Right ventricle myocardium inferior (tissue), 1 donor: ENCODE measurements at regions not wholly inside any gene's neighbourhood (a gene's known extent, or its start where the extent isn't known, plus 50 kb on each side); places are given as distances from the start of the nearest gene placed in this dataset.
"Not testable (repeated sequence)": the region's sequence is repeated elsewhere in the genome, so short reads cannot be mapped to it uniquely, and the experiment has no call there.

Experiments
- ATAC-seq: fragments of 200-7000 bp; cut with Tn5 transposase; one replicate; pipeline ENCODE4 v1.9.1; 2020; ENCODE audit warnings: mild to moderate bottlenecking, moderate library complexity
- DNase-seq: peaks from one replicate; pipeline ENCODE4 v3.0.0; 2021; ENCODE audit errors: missing footprints
- intact Hi-C: fragments of 100-400 bp; cut with DNase I; formaldehyde crosslinking; loops from one replicate; pipeline ENCODE4 v1.11.0; 2022
- donor health status: DM: no; HTN: yes; CAD: no; lungs with severe emphysema.

DNA sequence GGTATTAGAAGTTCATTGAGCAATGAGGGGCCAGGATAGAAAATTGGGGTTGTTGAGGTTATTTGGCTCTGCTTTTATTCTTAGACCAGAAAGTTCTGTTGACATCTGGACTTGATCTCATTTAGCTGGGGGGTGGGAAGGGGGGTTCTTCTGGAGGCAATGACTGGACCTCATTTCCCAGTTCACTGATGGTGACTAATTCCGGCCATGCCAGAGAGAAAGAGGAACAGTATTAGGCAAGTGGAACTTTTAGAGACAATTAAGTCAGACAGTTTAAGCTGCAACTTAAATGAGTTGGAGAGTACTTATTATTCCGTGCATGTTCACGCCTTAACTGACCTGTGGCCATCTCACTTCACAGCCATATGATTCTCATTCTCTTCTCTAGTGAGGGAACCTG, 512.5 kb downstream of the REEP3 start:
- intact Hi-C loops, result no loop called here
- ATAC-seq (no peak), DNase-seq (no peak)

DNA sequence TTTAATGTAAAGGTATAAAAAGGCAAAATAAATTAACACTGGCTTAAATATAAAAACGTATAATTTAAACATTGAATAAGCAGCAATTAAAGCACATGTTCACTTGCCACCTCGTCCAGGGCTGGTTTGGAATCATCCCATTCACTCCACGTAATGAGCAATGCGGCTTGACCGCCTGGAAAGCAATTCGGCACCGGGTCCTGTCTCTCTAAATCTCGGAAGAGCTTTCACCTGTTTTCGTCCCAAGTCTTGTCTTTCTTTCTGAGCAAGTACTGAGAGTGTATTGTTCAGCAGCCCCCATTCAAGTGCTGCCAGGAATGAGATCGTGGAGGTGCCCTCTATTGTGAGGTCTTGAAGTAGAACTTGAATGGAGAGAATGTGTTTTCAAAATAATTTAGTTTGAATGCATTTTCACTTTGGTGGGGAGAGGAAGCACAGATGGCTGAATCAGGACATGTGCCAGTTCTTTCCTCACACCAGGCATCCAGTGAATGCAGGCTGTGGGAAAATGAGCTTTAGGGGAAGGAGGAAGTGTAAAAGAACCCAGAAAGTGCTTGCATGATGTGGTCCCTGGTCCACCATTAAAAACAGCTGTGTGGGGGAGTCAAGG, 515.2 kb downstream of the REEP3 start:
- intact Hi-C loops, result no loop called here
- ATAC-seq (no peak), DNase-seq (no peak)

DNA sequence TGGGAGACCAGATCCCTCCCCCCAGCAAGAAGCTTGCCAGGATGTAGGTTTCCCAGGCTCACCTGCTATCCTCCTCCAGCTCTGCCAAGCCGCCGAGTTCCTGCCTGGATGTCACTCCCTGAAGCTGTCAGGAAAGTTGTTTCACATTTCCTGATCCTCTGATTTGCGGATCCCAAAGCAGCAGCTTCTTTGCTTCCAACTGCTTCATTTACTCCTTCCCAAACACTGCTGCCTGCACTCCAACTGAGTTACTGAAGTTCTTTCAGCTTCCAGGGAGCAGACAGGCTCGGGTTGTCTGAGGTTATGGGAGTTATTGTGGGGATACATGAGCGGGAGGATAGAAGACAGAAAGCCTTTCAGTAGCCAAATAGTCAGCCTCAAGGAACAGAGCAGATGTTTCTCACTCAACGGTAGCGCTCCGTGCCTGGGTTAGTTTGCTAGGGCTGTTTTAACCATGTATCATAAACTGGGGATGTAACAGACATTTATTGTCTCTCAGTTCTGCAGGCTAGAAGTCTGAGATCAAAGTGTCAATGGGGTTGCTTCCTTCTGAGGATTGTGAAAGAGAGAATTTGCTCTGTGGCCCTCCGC, 516.0 kb downstream of the REEP3 start:
- intact Hi-C loops, result no loop called here
- DNase-seq (no peak), ATAC-seq (no peak)

DNA sequence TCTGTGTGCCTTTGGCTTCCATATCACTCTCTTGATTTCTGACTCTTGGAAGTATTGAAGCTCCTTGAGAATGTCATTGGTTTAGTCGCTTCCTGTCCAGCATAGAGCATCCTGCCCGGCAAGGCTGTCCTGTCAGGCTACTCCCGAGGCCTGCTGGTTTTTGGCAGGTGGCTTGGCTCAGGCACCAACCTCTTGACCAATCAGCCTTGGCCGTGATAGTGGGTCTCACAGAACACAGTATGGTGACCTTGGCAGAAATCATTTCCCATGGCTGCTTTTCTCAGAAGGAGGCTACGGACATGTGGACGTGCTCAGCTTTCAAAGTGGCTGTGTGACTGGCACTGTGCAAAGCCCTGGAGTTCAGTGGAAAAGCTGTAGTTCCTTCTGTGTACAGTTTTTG, 516.9 kb downstream of the REEP3 start:
- DNase-seq (no peak), ATAC-seq (no peak)
- intact Hi-C loops, result no loop called here

DNA sequence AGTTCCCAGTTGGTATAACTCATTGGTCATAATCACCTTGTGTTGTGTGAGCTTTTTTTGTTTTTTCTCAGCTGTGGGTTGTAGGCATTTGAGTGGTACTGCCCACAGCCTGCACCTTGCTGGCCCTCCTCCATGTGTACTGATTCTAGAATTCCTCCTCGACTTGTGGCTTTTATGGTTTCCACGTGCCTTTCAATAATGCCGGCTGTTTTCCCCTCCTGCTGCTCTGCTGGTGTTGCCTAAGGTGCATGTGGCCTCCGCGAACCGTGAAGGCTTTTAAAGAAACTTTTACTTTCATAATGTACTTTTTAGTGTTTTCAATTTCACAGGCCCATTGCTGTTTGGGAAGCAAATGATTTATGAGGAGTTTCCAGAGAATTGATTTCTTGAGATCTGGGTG, 518.0 kb downstream of the REEP3 start:
- ATAC-seq, result no peak
- intact Hi-C loops, result no loop called here

DNA sequence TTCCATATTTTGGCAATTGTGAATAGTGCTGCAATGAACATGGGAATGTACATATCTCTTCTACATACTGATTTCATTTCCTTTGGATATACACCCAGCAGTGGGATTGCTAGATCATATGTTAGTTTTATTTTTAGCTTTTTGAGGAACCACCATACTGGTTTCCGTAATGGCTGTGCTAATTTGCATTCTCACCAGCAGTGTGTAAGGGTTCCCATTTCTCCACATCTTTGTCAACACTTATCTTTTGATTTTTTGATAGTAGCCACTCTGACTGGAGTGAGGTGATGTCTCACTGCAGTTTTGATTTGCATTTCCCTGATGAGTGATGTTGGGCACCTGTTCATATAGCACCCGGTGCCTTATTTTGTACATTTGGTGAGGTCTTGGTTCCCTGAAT, 519.6 kb downstream of the REEP3 start:
- intact Hi-C loops, result no loop called here
- DNase-seq, result no peak
- ATAC-seq, result no peak

More for the DNA sequence above, 518.0 kb downstream of the REEP3 start:
- no peak for DNase-seq

DNA sequence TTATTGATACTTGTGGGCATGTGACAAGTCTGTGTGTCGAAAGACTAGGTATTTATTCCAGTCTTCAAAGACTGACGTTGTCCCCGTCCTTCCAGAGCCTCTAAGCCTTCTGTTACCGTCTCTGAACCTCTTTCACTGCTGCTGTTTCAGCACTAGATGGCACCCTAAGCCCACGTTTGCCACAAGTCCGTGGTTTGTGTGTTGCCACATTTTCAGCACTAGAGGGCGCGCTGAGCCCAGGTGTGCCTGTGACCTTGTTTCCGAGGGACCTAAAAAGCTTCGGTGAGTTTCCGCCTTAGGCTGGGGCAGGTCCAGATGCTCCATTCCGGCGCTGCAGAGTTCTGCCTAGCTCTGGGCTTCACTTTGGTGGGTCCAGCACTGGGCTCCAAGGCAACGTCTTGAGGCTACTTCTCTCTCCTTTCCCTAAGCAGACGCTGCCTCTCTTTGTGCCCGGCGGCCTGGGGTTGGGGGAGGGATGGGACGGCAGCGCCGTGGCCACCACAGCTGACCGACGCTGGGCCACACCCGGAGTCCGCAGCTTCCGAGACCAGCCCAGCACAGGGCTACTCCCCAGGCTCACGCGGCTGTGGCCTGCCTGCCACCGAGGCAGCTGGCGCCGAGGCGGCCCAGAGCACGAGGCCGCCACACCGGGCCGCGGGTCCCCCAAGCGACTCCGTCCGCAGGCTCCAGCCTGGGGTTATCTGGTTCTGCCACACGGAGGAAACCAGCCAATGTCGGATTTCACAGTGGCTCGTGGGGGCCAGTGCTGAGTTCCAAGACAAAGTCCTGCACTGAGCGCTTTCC, 520.2 kb downstream of the REEP3 start:
- intact Hi-C loops, result no loop called here
- peak; percentile 86 for ATAC-seq
- peak; percentile 79 for DNase-seq

DNA sequence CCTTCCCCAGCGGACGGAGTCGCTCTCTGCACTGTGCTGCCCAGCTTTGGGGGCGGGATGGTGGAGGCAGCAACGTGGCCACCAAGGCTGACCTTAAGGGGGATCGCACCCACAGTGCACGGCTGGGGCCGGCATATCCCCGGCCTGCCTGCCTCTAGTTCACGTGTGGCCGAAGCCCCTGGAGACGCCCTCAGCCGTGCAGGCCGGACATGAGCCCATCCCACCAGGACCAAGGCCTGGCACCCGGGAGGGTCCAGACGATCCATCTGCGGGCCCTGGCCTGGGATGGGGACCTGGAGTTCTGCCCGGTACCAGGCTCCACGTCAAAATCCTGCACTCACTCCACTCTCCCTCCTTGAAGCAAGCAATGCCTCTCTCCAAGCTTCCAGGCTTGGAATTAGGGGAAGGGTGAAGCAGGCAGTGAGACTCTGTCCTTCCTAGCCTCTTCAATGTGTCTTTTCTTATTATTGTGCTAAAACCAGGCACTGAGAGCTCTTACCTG, 520.8 kb downstream of the REEP3 start:
- peak; percentile 24 for ATAC-seq
- DNase-seq, result no peak
- intact Hi-C loops, result no loop called here

DNA sequence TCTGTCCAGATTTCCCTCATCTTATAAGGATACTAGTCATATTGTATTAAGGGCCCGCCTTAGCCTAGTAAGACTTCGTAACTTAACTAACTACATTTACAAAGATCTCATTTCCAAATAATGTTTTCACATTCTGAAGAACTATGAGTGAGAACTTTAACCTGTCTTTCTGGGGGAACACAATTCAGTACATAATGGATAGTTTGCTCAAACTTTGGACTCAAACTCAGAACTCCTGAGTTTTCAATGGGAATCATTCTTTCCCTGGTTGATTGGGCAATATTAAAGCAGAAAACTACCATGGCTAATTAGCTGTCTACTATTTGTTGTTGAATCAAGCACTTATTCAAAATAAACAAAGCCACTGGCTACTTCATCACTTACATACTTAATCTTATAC, 522.9 kb downstream of the REEP3 start:
- DNase-seq, result no peak
- intact Hi-C loops, result no loop called here
- no peak for ATAC-seq

DNA sequence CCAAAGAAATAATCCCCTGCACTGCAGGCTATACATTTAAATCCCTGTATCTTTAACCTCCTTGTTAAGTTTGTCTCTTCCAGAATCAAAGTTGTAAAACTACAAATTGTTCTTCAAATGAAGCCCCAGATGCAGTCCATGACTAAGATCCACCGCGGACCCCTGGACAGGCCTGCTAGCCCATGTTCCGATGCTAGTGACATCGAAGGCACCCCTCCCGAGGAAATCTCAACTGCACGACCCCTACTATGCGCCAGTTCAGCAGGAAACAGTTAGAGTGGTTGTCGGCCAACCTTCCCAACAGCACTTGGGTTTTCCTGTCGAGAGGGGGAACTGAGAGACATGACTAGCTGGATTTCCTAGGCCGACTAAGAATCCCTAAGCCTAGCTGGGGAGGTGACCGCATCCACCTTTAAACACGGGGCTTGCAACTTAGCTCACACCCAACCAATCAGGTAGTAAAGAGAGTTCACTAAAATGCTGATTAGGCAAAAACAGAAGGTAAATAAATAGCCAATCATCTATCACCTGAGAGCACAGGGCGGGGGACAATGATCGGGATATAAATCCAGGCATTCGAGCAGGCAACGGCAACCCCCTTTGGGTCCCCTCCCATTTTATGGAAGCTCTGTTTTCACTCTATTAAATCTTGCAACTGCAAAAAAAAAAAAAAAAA, 523.9 kb downstream of the REEP3 start:
- ATAC-seq, DNase-seq, intact Hi-C loops: not testable (repeated sequence)

DNA sequence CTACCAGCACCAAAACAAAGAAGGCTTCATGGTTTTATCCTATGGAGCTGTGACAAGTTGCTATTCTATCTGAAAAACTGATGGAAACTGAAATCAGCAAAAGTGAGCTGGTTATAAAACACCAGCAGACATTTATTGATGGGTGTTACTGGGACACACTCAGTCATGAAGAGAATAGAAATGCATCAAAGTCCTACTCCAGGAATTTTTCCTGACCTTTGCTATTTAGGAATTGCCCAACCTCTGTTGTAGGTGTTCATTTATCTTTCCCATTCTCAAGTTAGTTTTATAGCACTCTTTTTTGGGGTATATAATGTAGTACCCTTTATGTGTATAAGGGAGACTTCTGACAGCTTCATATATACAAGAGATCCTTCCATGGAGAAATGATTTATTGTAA, 533.2 kb downstream of the REEP3 start:
- DNase-seq (no peak), ATAC-seq (no peak)
- intact Hi-C loops, result no loop called here

DNA sequence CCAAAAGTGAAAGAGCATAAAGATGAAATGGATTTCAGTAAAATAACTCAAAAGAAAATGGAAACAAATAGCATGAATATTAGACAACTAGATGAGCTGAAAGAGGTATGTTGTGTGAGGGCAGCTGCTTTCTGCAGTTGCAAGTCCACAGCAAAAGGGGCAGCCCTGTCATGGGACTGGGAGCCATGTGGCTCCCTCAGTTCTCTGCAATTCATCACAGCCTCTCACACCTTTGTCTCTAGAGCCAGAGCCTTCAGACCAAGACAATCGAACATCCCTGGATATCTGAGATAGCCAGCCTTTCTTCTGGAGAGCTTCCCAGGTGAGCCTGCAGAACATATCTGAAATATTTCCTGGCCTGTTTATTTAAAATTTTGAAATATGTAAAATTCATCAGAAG, 538.7 kb downstream of the REEP3 start:
- ATAC-seq (no peak), DNase-seq (no peak)
- intact Hi-C loops, result no loop called here

DNA sequence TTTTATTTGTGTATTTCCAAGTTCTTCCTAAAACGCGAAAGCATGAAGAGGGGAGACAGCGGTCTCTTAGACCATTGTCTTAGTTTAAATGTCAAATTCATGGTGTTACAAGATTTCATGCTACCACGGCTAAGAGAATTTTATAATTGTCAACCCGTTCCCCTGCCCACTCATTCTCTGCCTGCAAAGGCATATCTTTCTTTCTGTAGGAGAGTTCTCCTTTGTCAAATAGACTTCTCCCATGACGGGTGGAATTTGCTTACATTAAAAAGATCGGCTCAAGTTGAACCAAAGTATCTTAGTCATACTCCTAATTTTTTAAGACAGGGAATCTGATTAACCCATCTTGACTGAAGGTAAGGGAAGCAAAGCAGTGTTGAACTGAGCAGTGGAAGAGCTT, 539.2 kb downstream of the REEP3 start:
- ATAC-seq (no peak), DNase-seq (no peak)
- intact Hi-C loops, result no loop called here

DNA sequence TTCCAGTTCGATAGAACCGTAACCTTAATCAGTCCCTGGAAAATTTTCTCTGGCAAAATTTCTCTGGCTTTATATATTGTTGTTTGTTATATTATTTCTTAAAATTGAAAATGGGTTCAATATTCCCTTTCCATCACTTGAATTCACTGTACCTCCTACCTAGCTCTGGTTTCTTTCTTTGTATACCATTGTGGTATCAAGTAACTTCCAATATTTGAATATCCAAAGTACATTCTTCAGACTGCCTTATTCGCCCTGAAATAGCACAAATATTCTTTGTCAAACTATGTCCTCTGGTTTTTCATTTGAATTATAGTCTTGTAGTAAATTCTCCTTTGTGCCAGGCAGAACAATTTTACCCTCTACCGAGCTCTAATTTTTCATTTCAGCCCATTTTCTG, 541.6 kb downstream of the REEP3 start:
- DNase-seq (no peak), ATAC-seq (no peak)
- intact Hi-C loops, result no loop called here

DNA sequence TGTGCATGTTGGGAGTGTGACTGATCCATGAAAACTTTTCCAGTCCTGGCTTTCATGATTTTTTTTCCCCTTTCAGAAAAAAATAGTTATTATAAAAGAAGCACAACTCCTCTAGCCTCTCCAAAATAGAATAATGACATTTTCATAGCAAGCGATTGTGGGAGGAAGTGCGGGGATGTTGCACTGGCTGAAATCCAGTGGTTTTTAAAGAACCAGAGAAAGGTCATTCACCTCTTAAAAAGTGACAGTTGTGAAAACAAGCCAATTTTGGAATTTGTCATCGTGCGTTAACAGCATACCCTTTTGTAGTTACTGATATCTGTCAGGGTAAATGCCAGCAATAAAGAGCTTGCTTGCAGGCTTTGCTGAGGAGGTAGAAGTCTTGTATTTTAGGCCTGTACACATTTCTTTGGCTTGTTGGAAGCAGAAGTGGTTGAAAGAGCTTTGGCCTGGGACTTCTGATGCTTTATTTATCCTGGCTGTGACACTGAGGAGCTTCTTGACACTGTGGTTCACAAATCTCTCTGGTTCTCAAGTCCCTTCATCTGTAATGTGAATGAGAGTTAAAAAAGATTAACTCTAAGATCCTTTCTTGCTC, 545.9 kb downstream of the REEP3 start:
- intact Hi-C loops, result no loop called here
- no peak for ATAC-seq
- no peak for DNase-seq

DNA sequence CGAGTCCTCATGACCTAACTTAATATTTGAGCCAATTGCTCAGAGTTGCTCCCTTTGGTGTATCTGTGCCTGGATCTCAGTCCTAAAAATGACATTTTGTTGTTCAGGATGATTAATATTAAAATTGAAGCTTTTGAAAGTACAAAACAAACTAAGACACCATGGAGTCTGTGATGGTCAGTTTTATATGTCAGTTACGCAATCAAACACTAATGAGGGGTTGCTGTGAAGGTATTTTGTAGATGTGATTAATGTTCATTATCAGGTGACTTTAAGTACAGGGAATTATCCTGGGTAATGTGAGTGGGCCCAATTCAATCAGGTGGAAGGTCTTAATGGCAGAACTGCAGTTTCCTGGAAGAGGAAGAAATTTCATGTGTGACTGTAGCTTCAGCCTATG, 546.7 kb downstream of the REEP3 start:
- intact Hi-C loops, result no loop called here
- no peak for DNase-seq
- ATAC-seq, result no peak

DNA sequence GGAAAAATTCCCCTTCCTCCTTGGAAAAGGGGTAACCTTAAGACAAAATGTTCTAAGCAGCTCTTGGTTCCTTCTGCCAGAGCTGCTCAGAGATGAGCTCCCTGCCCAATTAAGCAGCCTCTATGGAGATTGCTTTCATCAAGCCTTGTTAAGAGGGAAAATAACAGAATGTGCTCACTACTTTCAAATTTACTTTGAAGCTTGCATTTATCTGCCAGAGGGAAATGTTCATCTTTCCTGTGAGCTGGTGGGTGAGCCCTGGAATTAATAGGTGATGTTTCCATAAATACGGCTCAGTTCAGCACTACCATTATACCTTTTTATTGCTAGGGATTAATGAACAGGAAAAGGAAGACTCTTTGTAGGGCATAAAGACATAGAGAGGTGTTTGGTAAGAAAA, 549.0 kb downstream of the REEP3 start:
- ATAC-seq (no peak), DNase-seq (no peak)
- intact Hi-C loops, result no loop called here

DNA sequence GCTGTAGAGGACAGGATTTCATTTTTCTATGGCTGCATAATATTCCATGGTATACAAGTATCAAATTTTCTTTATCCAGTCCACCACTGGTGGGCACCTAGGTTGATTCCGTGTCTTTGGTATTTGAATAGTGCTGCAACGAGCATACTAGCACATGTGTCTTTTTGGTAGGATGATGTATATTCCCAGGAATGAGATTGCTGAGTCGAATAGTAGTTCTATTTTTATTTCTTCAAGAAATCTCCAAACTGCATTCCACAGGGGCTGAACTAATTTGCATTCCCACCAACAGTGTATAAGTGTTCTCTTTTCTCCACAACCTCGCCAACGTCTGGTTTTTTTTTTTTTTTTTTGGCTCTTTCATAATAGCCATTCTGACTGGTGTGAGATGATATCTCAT, 550.0 kb downstream of the REEP3 start:
- ATAC-seq (no peak), DNase-seq (no peak)
- intact Hi-C loops, result no loop called here

DNA sequence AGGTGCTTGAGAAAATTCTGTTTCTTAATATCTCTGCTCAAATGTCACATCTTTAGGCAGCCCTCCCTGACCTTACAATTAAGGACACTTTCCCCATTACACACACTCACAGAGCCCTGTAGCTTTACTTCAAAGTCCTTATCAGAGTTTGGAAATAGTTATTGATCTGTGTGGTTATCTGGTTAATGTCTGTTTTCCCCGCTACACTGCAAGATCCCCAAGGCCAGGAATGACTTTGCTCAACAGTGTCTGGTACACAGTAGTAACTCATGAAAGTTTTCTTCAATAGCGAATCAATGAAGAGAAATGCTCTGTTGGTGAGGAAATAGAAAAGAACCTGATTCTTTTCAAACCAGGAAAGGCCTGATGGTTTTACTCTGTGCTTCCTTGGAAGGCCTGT, 554.4 kb downstream of the REEP3 start:
- intact Hi-C loops, result no loop called here
- ATAC-seq (no peak), DNase-seq (no peak)
